ENCODE measurements at regions not wholly inside any gene's neighbourhood (a gene's known extent, or its start where the extent isn't known, plus 50 kb on each side); places are given as distances from the start of the nearest gene placed in this dataset.

DNA sequence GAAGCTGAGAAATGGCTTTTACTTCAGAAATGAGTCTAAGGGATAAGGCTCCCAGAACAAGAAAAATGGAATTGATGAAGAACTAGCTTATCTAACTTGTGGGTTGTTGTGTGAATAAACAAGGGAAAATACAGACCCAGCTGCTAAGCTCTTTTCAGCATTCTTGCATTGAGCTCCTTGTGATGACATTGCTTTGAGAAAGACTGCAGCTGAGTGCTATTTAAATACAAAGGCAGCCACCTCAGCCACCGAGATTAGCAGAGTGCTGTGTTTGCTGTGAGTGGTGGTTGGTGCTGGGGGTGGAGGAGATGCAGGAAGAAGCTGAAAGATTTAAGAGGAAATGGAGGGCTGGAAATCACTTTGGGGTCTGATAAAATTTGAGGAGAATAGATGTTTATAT is 396.0 kb upstream of the PRICKLE1 start:
- TF ChIP-seq, protein P1, sequence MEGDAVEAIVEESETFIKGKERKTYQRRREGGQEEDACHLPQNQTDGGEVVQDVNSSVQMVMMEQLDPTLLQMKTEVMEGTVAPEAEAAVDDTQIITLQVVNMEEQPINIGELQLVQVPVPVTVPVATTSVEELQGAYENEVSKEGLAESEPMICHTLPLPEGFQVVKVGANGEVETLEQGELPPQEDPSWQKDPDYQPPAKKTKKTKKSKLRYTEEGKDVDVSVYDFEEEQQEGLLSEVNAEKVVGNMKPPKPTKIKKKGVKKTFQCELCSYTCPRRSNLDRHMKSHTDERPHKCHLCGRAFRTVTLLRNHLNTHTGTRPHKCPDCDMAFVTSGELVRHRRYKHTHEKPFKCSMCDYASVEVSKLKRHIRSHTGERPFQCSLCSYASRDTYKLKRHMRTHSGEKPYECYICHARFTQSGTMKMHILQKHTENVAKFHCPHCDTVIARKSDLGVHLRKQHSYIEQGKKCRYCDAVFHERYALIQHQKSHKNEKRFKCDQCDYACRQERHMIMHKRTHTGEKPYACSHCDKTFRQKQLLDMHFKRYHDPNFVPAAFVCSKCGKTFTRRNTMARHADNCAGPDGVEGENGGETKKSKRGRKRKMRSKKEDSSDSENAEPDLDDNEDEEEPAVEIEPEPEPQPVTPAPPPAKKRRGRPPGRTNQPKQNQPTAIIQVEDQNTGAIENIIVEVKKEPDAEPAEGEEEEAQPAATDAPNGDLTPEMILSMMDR (conservative IDR thresholded peaks at IDR 0.05; ENCODE audit: low read depth, low read length) = no peak
- H3K4me3 ChIP-seq (ENCODE audit: low read length) = no peak overlapping the region
- no peak for DNase-seq (ENCODE audit: low read depth)

DNA sequence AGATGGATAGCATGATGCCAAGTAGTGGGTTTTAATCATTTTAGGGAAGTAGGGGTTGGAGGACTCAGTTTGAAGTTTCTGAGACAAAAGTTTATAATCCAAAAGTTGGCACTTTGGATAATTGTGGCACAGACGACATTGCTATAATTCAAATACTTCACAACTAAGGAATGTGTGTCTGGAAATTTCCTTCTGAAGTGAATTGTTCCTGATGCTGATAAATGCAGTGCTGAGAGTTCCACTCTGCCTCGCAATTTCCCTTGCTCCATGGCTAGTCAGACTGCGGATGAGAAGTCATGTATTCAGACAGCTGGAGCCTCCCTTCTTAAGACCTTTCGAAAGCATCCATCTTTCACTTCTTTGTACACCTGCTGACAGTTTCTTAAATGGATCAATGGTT is 393.3 kb upstream of the PRICKLE1 start:
- DNase-seq (ENCODE audit: low read depth) = no peak
- TF ChIP-seq, protein P1 (conservative IDR thresholded peaks at IDR 0.05; ENCODE audit: low read depth, low read length) = no peak
- no peak overlapping the region for H3K4me3 ChIP-seq (ENCODE audit: low read length)

DNA sequence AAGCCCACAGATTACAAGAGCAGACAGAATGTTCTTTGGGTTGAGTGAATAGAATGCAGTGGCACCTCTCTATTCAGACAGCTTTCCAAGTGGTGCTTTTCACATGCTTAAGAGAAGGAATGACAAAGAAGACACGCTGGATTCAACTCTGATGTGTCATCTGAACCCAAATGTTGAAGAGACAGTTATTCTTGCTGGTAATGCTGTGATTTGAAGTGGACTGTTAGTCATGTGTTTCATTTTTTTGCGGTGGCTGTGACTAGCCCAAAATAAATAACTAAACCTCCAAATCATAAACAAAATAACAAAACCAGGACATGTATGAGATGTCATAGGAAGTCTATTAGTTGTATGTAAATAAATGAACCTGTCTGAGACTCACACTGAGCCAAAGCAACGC is 391.8 kb upstream of the PRICKLE1 start:
- TF ChIP-seq, protein P1 (conservative IDR thresholded peaks at IDR 0.05; ENCODE audit: low read depth, low read length) = no peak
- DNase-seq (ENCODE audit: low read depth) = no peak
- H3K4me3 ChIP-seq (ENCODE audit: low read length) = no peak overlapping the region

DNA sequence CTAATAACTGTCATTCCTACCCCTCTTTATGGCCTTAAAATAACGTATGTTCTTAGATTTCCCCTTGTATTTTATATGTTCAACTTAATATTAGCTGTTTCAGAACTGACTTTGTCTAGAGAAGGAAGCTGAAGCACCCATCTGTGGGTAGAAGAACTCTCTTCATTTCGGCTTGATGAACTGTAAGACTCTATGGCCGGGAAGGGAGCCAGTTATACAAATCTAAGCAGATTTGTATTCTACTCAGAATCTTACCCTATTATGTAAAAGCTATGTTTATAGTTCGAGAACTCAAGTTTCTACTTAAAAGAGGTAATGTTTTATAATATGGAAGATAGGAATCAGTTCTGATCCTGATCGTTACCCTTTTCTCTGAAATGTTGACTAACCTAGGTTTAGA is 390.9 kb upstream of the PRICKLE1 start:
- H3K4me3 ChIP-seq (ENCODE audit: low read length) = no peak overlapping the region
- TF ChIP-seq, protein P1 (conservative IDR thresholded peaks at IDR 0.05; ENCODE audit: low read depth, low read length) = no peak
- no peak for DNase-seq (ENCODE audit: low read depth)

DNA sequence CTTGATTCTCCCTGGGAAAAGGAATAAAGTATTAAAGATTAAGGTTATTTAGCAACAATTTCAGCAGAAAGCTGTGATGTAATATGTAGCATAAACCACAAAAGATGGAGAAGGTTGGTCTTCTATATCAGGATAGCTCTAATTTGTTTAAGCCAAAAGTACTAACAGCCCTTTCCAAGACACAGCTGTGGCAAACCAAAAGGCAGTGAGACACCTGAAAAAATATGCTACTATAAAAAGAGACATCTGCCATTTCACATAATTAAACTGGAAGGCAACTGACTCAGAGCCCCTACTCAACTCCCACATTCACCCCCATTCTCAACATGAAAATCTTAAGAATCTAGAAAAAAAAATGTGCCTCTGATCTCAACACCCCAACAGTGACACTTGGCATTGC is 390.2 kb upstream of the PRICKLE1 start:
- no peak for DNase-seq (ENCODE audit: low read depth)
- TF ChIP-seq, protein P1 (conservative IDR thresholded peaks at IDR 0.05; ENCODE audit: low read depth, low read length) = no peak
- H3K4me3 ChIP-seq (ENCODE audit: low read length) = no peak overlapping the region

DNA sequence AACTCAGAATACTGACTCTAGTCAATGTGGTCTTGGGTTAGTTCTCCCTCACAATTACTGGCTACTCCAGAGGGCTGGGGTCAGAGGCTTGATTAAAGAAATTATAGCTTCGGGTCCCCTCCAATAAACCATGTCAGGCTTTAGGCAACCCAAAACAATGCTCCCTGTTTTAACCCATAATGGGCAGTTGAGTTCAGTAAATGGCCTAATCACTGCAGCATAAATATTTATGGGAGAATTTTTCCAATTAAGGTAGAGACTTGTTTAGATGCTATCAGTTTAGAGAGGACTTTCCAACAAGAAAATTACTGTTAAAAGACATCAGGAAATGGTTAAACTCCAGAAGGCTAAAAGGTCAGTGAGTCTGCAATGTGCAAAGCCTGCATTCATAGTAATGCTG is 389.2 kb upstream of the PRICKLE1 start:
- TF ChIP-seq, protein P1 (conservative IDR thresholded peaks at IDR 0.05; ENCODE audit: low read depth, low read length) = no peak
- no peak overlapping the region for H3K4me3 ChIP-seq (ENCODE audit: low read length)
- DNase-seq (ENCODE audit: low read depth) = no peak

DNA sequence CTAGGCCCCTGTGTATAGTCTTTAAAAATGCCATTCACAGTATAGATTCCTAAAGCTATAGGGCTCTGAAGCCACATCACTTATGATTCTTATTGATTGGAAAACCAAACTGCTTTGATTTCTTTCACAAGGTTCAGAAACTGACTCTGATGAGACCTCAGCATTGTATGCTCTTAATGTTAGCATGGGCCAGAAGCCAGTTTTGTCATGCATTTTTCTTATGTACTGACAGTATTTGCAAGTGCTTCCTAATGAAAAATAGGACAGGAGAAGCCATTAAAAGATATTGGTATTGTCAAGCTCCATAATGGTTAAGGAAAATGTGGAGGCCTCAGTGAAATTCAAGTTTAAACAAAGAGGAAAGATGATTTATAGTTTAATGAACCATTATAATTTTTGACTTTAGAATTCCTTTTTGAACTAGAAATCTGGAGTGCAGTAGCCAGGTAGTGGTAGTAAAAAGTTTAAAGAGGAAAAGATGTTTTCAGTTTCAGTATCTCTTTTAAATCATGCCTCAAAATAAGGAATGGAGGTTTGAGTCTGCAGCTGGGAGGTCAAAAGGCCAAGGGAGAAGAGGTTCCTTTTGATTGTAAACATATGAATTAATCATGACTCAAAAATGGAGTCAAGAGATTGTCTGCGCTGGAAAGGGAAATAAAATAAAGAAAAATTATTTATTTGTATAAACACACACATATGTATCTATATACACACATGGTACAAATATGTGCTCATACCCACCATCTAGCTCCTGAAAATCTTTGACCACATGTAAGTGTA is 388.1 kb upstream of the PRICKLE1 start:
- H3K4me3 ChIP-seq (ENCODE audit: low read length) = no peak overlapping the region
- TF ChIP-seq, protein P1 (conservative IDR thresholded peaks at IDR 0.05; ENCODE audit: low read depth, low read length) = no peak
- no peak for DNase-seq (ENCODE audit: low read depth)

Data from retinal pigment epithelial cell (primary cell).